ENCODE measurements at regions not wholly inside any gene's neighbourhood (a gene's known extent, or its start where the extent isn't known, plus 50 kb on each side); places are given as distances from the start of the nearest gene placed in this dataset.

GRCh38 chr14:35220027-35220676 lies 72.0 kb upstream of the PSMA6 start:
- Histone ChIP-seq H3K4me3 (no peak overlapping the region), H3K4me2 (no peak overlapping the region), H3K9me3 (no peaks in the 10 kb centered on the region), H3K27ac (no peak overlapping the region), H3K4me1 (peaks cover 19% of the 10 kb centered on the region)
- WGBS (ENCODE audit: missing lambda C conversion rate) = 77% methylated on average over 3 of the region's 3 CpGs
- TF ChIP-seq FOXS1 (CRISPR knock-in tag; IDR thresholded peaks at IDR 0.05) (no peak), HOXA7 (CRISPR knock-in tag; IDR thresholded peaks at IDR 0.05) (no peak), SREBF2 (IDR thresholded peaks at IDR 0.05) (no peak), HDAC2 (IDR thresholded peaks at IDR 0.05) (no peak), PHF8 (IDR thresholded peaks at IDR 0.05; ENCODE audit: borderline replicate concordance, low read depth) (no peak), POLR2A (IDR thresholded peaks at IDR 0.05; ENCODE audit: low read length) (no peak)
- DNase-seq (ENCODE audit: low read depth in 1 of 2, low spot score in 1 of 2) = no peak
- no peak for FAIRE-seq
- POLR2A ChIA-PET = no interaction called here
- CTCF ChIA-PET = interaction anchor here (0.8 to 1.6 kb wide), 5 partner anchors 9 to 204 kb away, joined by 3 to 4 read pairs (median 4); partner anchors contain the start of gene NFKBIA
- no peak for ATAC-seq

DNA sequence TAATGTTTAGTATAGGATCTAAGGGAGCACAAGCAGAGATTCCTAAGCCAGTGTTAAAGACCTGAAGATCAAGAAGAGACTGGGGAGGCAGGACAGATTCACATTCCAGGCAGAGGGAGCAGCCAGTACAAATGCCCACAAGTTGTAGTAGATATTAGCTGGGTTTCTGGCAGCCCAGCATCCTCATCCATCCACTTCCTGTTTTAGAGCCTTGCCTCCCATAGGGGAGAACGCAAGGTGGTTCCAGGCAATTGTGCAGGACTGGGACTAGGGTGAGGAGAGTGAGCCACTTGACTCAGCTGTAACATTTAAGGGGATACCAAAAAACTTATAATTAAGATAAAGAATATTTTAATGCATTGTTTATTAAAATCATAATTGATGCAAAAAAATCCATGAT lies 71.3 kb upstream of the PSMA6 start:
- no peak for ATAC-seq
- H3K27ac ChIP-seq = no peak overlapping the region
- no peak for FAIRE-seq
- no peak for TF ChIP-seq E2F6 (IDR thresholded peaks at IDR 0.05; ENCODE audit: borderline replicate concordance, low read depth)
- no peak for TF ChIP-seq HOXB13 (CRISPR knock-in tag; IDR thresholded peaks at IDR 0.05; ENCODE audit: low read depth)
- TF ChIP-seq ZNF302 (CRISPR knock-in tag; IDR thresholded peaks at IDR 0.05) = no peak
- TF ChIP-seq FOSB (CRISPR knock-in tag; IDR thresholded peaks at IDR 0.05) = no peak
- no peak for TF ChIP-seq NPAS2 (CRISPR knock-in tag; IDR thresholded peaks at IDR 0.05; ENCODE audit: borderline replicate concordance)
- no peak for TF ChIP-seq KDM5A (IDR thresholded peaks at IDR 0.05)
- no peak for TF ChIP-seq EP300 (IDR thresholded peaks at IDR 0.05)
- no peak for TF ChIP-seq HDAC2 (IDR thresholded peaks at IDR 0.05)
- TF ChIP-seq, protein P1, sequence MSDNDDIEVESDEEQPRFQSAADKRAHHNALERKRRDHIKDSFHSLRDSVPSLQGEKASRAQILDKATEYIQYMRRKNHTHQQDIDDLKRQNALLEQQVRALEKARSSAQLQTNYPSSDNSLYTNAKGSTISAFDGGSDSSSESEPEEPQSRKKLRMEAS (IDR thresholded peaks at IDR 0.05) = no peak
- no peak for TF ChIP-seq KDM1A (IDR thresholded peaks at IDR 0.05; ENCODE audit: low read depth)
- no peak for TF ChIP-seq ELK1 (IDR thresholded peaks at IDR 0.05; ENCODE audit: low read depth, low read length)
- no peak for TF ChIP-seq SMC3 (IDR thresholded peaks at IDR 0.05)
- no peak for TF ChIP-seq HOXB5 (CRISPR knock-in tag; IDR thresholded peaks at IDR 0.05)
- no peak for TF ChIP-seq ESRRA (IDR thresholded peaks at IDR 0.05; ENCODE audit: borderline replicate concordance, low read length)
- TF ChIP-seq RNF2 (IDR thresholded peaks at IDR 0.05; ENCODE audit: borderline replicate concordance, low read depth) = no peak
- TF ChIP-seq, protein P2, sequence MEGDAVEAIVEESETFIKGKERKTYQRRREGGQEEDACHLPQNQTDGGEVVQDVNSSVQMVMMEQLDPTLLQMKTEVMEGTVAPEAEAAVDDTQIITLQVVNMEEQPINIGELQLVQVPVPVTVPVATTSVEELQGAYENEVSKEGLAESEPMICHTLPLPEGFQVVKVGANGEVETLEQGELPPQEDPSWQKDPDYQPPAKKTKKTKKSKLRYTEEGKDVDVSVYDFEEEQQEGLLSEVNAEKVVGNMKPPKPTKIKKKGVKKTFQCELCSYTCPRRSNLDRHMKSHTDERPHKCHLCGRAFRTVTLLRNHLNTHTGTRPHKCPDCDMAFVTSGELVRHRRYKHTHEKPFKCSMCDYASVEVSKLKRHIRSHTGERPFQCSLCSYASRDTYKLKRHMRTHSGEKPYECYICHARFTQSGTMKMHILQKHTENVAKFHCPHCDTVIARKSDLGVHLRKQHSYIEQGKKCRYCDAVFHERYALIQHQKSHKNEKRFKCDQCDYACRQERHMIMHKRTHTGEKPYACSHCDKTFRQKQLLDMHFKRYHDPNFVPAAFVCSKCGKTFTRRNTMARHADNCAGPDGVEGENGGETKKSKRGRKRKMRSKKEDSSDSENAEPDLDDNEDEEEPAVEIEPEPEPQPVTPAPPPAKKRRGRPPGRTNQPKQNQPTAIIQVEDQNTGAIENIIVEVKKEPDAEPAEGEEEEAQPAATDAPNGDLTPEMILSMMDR (IDR thresholded peaks at IDR 0.05) = no peak
- TF ChIP-seq MAZ (IDR thresholded peaks at IDR 0.05; ENCODE audit: borderline replicate concordance, low read depth, low read length) = no peak
- TF ChIP-seq ZFP36 (IDR thresholded peaks at IDR 0.05; ENCODE audit: borderline replicate concordance, partially characterized antibody) = no peak
- TF ChIP-seq CBX2 (IDR thresholded peaks at IDR 0.05; ENCODE audit: borderline replicate concordance, low read depth) = no peak
- no peak for TF ChIP-seq ZSCAN20 (CRISPR knock-in tag; IDR thresholded peaks at IDR 0.05)
- WGBS (ENCODE audit: missing lambda C conversion rate) = 100% methylated on average over 1 of the region's 1 CpG
- no peak for DNase-seq (ENCODE audit: low read depth in 1 of 2, low spot score in 1 of 2)
- no peak overlapping the region for H3K4me3 ChIP-seq
- POLR2A ChIA-PET = interaction anchor here (0.5 kb wide), 1 partner anchor 11 kb away, joined by 8 read pairs; no protein-coding TSS in a partner anchor
- no peaks in the 10 kb centered on the region for H3K9me3 ChIP-seq
- no peak overlapping the region for H3K4me2 ChIP-seq
- CTCF ChIA-PET = interaction anchor here (1.1 to 1.2 kb wide), 2 partner anchors 8 to 184 kb away, joined by 3 to 4 read pairs; no protein-coding TSS in a partner anchor
- H3K4me1 ChIP-seq = peaks cover 13% of the 10 kb centered on the region

Data from A549 (cell line).